SIG-M5 treated with dmso at 0.1 percent for 504 hours (cell line): ENCODE measurements at regions not wholly inside any gene's neighbourhood (a gene's known extent, or its start where the extent isn't known, plus 50 kb on each side); places are given as distances from the start of the nearest gene placed in this dataset.
A peak's percentile ranks its signal among the peaks of the same experiment; 100 is the strongest.

ENCODE experiments used
- DNase-seq: peaks from one replicate; lab custom pipeline; 2025; ENCODE audit not compliant: unreplicated experiment; lab: John Stamatoyannopoulos, UW

DNA sequence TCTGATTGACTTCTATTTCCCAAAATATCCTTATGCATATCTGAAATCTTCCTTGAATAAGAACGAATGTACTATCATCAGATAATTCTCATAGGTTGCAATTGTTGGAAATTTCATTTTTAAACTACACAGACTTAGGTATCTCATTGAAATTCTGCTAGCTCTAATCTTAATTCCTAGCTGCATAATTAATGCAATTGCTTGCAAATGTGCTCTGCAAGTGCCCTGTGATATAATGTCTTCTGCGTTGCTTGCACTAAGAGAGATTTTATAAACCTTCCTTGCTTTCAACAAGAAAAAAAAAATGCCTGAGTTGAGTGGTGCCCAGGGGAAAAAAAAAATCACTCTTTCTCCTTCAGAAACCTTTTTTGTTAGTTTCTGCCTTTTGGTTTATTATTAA, 354.9 kb downstream of the TFAP2A start:
- no peak for DNase-seq

DNA sequence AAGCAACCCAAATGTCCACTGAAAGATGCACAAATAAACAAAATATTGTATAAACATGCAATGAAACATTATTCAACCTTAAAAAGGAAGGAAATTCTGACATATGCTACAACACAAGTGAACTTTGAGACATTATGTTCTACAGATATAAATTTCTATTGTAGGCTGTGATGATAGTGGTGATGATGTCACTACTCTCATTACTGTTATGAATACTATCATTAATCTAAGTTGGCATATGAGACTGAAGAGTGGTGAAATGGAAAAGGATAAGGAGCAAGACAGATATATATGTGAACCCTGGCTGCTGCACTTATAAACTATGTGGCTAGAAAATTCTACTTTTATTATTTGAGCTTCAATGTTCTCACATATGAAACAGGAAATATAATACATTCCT, 360.2 kb downstream of the TFAP2A start:
- DNase-seq = no peak

DNA sequence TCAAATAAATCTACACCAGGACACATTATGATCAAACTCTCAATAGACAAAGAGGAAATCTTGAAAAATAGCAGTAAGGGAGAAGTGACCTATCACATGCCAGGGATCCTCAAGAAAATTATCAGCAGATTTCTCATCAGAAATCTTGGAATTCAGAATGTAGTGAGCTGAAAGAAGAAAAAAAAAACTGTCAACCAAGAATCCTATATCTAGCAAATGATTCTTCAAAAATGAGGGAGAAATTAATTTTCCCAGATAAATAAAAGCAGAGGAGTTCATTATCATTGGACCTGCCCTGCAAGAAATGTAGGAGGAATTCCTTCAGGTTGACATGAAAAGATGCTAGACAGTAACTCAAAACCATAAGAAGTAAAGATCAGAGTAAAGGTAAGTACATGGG, 363.6 kb downstream of the TFAP2A start:
- DNase-seq = no peak

DNA sequence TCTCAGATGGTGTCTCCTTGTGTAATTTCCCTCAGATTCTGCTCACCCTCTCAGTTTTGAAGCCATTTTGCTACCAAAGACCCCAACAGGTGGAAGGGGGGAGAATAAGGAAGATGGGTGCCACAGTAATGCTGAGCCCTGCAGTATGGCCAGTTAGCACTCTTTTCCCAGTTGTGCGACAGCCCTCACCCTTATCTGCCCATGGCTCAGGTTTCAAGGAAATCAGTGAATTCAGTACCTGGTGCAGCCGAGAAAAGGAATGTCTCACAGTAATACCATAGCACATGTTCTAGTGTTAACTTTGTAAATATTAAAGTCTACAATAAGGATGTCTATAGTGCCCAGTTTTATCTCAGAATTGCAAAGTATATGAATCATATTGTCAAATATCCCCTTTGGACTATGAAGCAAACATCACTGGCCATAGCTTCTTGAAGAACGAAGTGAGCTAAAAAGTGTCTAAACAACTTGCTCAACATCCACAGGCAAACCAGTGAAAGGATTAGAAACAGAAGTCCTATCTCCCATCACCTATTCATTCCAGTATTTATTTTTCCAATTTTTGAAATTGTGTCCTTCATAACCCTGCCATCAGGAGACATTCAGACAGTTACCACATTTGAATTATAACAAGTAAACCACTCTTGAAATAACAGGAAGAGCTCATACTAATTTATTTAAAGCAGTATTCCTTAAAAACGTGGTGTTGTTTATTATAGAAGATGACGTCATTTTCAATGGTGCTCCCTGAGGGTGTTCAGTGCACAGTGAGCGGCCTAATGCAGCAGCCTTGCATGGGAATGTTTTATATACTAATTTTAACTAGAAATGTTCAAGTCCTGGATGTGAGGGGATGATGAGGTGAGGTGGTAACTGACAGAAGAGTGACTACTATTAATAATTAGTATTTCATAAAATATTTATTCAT, 366.2 kb downstream of the TFAP2A start:
- DNase-seq = no peak

DNA sequence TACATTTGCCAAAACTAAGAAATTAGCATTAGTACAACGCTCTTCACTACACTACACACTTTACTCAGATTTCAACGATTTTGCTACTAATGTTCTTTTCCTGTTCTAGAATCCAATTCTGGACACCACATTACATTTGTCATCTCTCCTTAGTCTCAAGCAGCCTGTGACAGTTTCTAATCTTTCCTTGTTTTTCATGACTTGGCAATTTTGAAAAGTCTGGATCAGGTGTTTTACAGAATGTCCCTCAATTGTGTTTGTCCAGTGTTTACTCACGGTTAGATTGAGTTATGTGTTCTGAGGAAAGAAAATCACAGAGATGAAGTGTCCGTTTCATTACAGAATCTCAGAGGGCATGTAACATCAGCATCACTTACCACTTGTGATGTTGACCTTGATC, 372.6 kb downstream of the TFAP2A start:
- DNase-seq = no peak

DNA sequence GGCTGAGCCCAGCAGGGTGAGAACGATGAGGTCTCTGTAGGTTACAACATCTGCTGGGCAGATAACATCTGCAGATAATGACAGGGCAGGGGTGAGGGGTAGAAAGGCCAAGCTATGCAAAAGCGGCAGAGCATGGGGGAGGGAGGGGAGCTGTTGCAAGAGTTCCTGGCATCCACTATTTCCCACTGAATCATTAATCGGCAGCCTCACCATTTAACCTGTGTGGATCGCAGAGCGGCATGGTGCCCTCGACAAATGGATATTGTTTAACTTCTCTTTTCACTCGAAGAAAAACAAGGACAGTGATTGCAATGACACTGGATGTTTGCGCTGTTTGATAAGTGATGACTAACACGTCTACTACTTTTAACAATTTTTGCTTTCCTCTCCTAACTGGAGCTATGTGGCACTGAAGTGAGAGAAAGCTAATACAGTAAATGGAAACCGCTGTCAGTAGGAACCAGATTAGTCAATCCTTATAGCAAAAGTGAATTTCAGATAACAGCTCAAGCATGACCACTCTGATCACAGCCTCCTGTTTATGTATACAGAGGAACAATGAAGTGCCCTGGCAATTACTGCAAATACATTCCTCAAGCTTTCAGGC, 381.5 kb downstream of the TFAP2A start:
- DNase-seq = no peak

DNA sequence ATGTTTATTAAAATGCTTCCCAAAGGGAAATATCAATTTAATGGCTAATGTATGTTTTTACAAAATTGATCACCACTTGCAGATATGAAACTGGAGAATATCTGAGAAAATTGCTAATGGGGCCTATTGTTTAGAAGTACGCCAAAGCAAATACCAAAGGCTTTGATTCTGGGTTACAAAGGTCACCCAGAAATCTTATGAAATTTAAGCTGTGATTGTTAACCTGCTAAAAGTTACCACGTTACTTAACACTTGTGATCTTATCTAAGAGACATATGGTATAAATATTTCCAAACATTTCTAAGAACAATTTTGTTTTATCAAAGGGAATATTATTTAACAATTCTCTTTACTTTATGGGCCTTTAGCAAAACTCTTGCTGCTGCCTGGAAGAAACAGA, 383.3 kb downstream of the TFAP2A start:
- DNase-seq = no peak

DNA sequence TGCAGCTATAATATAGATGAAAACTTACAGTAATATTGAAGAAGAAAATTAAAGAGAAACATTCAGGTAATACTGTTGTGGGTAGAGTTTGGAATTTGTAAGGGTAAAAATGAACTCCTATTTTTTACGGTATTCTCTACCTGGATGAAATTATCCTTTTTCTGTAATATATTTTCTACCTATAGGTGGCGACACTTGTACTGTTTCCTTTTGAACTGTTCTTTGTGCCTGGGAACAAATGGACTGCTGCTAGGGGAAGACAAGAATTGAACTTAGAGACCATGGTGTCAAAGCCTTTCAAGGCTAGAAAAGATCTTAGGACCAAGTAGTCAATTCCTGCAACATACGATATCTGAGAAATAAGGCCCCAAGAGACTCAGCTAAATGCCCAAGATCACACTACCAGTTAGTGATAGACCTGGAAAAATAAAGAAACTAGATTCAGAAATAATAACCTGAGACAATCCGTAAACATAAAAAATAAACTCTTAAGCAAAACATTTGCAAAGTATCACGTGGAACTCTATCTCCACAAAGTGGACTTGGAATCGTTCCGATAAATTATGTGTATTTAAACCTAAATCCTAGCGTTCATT, 383.8 kb downstream of the TFAP2A start:
- DNase-seq = peak; percentile 6

DNA sequence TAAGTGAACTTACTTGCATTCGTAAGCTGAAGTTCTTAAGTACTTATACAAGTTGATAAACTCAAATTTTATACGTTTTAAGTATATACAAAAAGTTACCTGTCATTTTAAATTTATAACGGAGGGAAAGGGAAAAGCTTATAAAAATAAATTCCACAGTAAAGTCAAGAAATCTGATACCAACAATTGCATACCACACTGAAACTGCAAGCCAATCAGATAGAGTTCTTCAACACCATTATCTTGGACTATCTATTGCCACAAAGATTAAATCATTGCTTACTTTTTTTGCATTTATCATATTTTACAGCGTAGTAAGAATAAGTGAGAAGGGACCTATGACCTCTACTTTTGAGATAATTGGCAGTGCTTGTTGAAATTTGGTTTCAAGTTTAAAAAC, 386.7 kb downstream of the TFAP2A start:
- no peak for DNase-seq

DNA sequence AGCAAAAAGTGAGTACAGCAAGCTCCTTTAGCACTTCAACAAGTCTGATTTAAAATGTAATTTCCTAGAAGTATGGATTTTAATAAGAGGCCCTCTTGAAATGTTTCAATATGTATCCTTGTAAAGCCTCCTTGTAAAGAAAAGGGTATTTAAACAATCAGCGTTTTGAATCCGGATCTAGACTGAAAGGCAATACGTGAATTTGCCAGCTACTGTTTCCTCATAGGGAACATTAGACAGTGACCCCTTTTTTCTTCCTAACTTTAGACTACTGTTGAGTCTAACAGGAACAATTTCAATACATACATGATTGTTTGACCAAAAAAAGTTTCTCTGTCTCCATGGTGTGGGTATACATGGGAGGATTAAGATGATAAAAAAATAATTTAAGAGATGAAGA, 395.0 kb downstream of the TFAP2A start:
- DNase-seq = no peak

DNA sequence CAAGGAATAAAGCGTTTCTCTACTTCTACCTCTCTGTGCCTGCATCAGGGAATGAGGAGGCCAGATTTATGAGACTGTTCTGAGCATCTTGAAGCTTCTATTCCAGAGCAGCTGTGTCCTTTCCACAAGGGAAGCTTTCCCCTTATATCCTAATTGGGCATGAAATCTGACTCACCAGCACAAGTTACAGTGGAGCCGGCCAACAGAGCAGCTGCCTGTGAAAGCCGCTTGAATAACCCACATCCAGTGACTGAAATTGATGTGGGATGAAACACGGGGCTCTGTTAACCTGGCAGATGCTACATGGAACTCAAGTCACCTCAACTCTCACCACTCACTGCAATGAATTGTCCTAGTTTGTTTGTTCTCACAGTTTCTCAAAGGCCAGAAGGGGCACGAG, 400.3 kb downstream of the TFAP2A start:
- no peak for DNase-seq

DNA sequence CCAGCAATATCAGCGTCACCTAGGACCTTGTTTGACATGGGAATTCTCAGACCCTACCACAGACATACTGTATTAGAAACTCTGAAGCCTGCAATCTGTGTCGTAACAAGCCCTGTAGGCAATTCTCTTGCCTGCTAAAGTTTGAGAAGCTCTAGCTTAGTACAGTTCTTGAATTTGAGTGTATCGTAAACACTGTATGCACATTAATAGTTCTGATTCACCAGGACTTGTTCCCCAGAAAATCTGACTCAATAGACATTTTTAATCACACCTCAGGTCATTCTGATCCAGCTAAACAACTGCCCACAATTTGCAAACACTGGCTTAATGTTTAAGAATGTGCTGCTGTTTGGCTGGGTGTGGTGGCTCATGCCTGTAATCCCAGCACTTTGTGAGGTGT, 414.3 kb downstream of the TFAP2A start:
- no peak for DNase-seq

DNA sequence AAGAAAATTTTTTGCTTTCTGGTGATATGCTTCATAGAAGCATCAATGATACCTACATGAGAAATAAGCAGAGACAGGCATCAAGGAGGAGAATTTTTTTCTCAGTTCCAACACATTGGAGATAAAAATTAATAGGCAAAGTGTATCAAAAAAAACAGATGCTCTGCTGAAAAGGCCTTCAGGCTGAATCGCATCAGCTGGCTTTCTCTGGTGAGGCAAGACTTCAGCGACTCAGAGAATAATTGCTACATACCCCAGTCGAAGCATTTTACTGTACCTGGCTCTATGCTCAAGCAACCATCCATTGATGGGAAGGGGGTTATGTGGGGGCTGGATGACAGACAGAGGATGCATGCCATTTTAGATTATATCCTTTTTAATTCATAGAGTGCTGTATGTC, 415.1 kb downstream of the TFAP2A start:
- DNase-seq = no peak

DNA sequence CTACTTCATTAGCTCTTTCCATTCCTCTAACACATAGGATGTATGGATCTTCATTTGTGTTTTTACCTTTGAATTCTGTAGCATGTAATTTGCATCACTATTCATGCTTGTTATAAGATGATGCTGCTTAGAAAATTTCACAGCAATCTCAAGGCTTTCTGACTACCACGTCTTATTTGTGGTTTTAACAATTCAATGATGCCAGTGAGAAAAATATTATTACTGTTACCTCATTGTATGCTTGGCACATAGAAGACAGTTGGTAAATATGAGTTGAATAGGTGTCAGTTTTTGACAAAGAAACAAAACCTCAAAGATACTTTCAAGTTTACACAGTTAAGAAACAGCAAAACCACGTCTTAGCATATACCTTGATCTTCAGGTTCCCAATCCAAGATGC, 428.6 kb downstream of the TFAP2A start:
- no peak for DNase-seq

DNA sequence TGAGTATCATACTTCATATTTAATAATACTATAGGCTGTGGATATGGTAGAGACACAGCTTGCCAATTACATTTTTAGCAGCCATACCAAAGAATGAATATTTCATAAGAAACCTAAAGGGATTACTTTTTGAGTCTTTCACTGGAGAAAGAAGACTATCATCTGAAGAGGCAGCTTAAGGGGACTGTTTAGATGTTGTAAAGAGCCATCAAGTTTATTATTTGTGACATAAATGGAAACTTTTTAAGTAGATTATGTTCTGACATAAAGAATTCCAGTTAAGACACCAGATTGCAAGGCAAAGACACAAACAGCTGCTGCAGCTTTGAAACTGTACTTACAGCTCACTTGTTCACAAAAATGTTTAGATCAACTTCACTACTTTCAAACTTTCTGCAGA, 429.4 kb downstream of the TFAP2A start:
- DNase-seq = no peak

DNA sequence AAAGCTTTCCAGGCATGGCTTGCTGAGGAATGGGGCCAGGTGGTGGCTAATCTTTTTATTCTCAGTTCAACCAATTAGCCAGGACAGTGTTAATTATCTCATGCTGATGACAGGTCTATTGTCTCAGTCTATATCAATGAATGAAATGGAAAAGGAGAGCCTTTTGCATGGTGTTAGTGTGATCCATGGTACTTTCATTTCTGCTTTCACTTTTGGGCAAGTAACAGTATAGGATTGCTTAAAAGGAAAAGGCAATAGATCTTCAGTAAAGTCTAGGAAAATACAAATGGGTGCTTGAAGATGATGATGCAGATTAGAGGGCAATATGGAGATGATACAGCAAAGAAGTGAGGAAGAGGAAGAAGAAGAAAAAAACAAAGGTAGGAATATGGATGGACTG, 430.3 kb downstream of the TFAP2A start:
- peak; percentile 5 for DNase-seq

DNA sequence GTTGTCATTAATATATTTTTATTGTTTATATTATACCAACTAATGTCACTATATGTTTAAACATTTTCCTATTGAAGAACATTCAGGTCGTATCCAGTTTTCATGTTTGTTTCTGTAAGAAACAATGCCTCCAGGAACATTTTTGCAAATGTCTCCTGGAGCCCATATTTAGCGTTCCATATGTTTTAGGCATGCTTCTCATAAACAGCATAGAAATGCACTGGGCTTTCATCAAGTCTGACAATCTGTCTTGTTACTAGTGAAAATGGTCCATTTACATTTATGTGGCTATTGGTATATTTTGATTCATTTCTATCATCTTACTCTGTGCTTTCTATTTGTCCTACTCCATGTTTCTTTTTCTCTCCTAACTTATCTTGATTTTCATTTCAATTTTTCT, 431.7 kb downstream of the TFAP2A start:
- no peak for DNase-seq

DNA sequence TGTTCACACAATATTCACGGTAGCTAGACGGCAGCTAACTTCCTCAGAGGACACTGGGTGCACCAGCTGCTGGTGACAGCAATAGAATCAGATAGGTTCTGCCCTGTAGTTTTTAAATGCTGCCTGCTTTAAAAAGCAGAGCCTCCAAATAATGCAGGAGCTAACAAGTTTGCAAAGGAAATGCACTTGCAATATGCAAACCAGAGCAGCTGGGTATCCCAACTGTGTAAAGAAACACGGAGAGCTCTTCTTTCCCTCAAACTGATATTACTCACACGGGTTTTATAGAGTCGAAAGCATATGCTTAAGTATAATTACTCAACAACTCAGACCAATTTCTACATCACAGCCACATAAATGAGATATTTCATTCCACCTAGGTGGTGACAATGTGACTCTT, 432.7 kb downstream of the TFAP2A start:
- DNase-seq = no peak

DNA sequence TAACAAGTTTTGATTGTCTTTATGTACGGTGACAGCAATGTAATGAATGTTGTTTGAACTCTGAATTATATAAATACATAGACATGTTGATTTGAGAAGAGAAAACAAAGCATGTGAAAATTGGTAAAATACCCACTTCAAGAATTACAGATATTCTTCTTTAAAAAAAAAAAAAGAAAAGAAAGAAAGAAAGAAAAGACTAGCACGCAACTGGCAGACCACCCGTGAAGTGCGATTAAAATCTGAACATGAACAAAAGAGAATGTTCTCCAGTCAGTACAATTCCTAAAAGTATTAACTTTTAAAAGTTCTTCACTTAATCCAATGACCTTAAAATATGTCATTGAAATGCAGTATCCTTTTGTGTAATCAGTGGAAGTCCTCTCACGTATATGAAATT, 434.9 kb downstream of the TFAP2A start:
- DNase-seq = no peak

DNA sequence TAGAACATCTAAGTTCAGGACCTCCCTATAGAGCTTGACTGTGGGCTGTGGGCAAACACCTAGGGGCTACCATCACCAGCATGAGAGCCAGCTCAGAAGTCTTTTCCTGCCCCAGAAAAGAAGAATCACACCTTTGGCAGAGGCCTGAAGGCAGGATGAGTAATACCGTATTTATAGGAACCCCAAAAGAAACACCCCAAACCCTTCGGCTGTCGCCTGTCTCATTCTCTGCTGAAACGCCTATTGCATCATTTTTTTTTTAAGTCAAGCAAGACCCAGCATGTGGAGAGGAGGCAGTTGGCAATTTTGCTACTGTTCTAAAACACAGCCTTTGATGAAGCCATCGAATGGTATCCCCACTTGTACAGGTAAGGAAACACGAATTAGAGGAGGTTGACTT, 436.4 kb downstream of the TFAP2A start:
- no peak for DNase-seq

DNA sequence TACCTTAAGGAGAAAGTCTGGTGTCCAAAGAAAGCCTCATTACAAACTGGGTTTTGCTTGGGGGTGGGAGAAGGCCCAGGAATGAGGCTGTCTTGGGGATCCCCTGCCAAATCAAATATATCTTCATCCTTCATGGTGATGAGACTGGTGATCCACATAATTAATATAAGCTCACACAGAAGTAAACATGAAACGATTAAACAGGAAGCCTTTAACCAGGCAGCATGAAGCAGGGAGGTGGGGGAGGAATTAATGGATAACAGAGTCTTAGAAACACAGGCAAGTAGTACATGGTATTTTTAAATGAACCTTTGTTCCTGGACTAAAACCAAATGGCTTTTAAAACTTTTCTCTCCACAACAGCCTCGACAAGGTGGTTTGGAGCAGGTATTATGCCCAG, 437.5 kb downstream of the TFAP2A start:
- no peak for DNase-seq

DNA sequence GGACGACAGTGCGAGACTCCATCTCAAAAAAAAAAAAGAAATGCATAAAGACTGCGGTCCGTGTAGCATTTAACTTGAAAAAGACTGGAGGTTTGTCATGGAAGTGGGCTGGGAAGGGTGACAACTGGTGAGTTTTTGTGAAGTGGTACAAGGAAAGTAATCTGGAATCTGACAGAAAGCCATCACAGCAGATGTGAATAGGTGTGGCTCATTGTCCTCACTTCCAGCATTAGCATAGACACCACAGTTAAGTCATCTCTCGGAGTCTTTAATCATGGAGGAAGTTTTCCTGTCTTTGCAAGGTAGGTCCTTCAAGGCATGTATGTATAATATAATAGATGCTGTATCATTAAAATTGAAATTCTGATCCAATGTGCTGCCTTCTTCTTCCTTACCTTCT, 453.2 kb downstream of the TFAP2A start:
- DNase-seq = no peak
